ENCODE measurements at regions not wholly inside any gene's neighbourhood (a gene's known extent, or its start where the extent isn't known, plus 50 kb on each side); places are given as distances from the start of the nearest gene placed in this dataset.

DNA sequence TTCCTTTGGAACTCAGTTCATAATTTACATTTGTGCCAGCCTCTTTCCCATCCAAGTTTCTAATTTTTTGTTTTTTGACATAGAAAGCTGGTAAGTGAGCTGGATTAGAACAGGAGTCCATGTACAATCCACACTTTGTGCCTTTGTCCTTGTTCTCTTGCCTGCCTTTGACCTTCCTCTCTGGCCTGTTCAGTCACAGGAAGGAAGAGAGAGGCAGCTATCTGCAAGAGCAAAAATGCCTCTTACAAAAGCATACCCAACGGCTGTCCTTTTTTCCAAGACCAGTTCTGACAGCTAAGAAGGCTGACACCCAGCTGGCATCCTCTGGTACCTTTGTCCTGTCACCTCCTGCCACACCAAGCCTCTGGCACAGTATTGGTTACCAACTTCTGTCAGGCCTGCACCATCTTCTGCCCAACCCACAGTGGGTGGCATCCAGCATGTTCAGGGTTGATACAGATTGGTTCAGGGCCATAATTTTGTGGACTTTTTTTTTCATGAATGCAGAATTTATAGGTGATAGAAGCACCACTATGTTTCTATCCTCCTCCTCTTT lies 133.7 kb upstream of the KLF14 start:
- TF ChIP-seq, protein P1, sequence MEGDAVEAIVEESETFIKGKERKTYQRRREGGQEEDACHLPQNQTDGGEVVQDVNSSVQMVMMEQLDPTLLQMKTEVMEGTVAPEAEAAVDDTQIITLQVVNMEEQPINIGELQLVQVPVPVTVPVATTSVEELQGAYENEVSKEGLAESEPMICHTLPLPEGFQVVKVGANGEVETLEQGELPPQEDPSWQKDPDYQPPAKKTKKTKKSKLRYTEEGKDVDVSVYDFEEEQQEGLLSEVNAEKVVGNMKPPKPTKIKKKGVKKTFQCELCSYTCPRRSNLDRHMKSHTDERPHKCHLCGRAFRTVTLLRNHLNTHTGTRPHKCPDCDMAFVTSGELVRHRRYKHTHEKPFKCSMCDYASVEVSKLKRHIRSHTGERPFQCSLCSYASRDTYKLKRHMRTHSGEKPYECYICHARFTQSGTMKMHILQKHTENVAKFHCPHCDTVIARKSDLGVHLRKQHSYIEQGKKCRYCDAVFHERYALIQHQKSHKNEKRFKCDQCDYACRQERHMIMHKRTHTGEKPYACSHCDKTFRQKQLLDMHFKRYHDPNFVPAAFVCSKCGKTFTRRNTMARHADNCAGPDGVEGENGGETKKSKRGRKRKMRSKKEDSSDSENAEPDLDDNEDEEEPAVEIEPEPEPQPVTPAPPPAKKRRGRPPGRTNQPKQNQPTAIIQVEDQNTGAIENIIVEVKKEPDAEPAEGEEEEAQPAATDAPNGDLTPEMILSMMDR (IDR thresholded peaks at IDR 0.05): no peak
- no peak for TF ChIP-seq POLR2A (IDR thresholded peaks at IDR 0.05)
